ENCODE measurements at regions not wholly inside any gene's neighbourhood (a gene's known extent, or its start where the extent isn't known, plus 50 kb on each side); places are given as distances from the start of the nearest gene placed in this dataset.

DNA sequence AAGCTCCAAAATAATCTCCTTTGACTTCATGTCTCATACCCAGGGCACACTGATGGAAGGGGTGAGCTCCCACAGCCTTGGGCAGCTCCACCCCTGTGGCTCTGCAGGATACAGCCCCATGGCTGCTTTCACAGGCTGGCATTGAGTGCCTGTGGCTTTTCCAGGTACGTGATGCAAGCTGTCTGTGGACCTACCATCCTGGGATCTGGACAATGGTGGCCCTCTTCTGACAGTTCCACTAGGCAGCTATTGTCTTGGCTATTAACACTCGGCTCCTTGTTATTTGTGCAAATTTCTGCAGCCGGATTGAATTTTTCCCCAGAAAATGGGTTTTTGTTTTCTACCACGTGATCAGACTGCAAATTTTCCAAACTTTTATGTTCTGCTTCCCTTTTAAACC, 634.2 kb downstream of the TSN start:
- TF ChIP-seq, protein P1, sequence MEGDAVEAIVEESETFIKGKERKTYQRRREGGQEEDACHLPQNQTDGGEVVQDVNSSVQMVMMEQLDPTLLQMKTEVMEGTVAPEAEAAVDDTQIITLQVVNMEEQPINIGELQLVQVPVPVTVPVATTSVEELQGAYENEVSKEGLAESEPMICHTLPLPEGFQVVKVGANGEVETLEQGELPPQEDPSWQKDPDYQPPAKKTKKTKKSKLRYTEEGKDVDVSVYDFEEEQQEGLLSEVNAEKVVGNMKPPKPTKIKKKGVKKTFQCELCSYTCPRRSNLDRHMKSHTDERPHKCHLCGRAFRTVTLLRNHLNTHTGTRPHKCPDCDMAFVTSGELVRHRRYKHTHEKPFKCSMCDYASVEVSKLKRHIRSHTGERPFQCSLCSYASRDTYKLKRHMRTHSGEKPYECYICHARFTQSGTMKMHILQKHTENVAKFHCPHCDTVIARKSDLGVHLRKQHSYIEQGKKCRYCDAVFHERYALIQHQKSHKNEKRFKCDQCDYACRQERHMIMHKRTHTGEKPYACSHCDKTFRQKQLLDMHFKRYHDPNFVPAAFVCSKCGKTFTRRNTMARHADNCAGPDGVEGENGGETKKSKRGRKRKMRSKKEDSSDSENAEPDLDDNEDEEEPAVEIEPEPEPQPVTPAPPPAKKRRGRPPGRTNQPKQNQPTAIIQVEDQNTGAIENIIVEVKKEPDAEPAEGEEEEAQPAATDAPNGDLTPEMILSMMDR (IDR thresholded peaks at IDR 0.05; ENCODE audit: unreplicated experiment): no peak
- no peak overlapping the region for H3K27ac Mint-ChIP-seq
- H3K4me3 Mint-ChIP-seq (ENCODE audit: low read depth): no peak overlapping the region
- DNase-seq (ENCODE audit: low spot score, unreplicated experiment): no peak
- H3K27me3 Mint-ChIP-seq: no peaks in the 10 kb centered on the region
- no peaks in the 10 kb centered on the region for H3K4me1 Mint-ChIP-seq (ENCODE audit: low read depth)
- no peaks in the 10 kb centered on the region for H3K36me3 Mint-ChIP-seq (ENCODE audit: insufficient read depth)
- peaks cover 16% of the 10 kb centered on the region for H3K9me3 Mint-ChIP-seq (ENCODE audit: low read depth)

DNA sequence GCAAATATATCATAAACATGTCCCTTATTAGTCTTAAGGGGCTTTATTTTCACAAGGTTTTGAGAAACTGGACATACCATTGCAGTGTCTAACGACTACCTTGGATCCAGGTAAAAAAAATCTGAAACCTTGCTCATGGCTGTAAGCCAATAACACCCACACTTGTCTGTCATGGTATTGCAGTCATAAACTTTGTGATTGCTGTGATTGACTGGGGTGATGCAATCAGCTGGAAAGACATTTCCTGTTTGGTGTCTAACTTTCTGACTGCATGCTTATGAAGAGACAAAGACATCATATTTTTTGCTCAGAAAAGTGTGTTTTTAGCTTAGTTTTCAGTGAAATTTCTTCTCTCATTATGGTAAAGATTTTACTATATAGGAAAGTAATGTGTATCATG, 635.0 kb downstream of the TSN start:
- no peaks in the 10 kb centered on the region for H3K4me1 Mint-ChIP-seq (ENCODE audit: low read depth)
- DNase-seq (ENCODE audit: low spot score, unreplicated experiment): no peak
- no peak overlapping the region for H3K27ac Mint-ChIP-seq
- TF ChIP-seq, protein P1 (IDR thresholded peaks at IDR 0.05; ENCODE audit: unreplicated experiment): no peak
- no peak overlapping the region for H3K4me3 Mint-ChIP-seq (ENCODE audit: low read depth)
- H3K27me3 Mint-ChIP-seq: no peaks in the 10 kb centered on the region
- H3K9me3 Mint-ChIP-seq (ENCODE audit: low read depth): peaks cover 16% of the 10 kb centered on the region
- H3K36me3 Mint-ChIP-seq (ENCODE audit: insufficient read depth): no peaks in the 10 kb centered on the region

DNA sequence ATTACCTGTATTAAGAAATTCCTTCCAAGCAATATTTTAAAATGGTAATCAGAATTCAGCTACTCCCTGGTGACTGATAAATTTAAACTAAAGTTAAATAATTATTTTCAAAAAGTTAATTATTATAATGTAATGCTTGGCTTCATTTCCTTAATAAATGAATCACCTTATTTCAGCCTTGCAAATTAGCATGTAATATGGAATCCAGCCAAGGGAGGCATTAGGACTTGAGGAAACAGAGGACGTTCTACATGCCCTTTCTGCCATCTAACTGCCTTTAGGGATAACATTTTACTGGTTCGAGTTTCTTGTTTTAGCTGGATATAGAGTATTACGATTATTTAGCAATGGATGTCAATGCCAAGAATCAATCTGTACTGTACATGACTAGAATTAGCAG, 636.3 kb downstream of the TSN start:
- Mint-ChIP-seq H3K27ac (no peak overlapping the region), H3K4me3 (ENCODE audit: low read depth) (no peak overlapping the region), H3K36me3 (ENCODE audit: insufficient read depth) (no peaks in the 10 kb centered on the region), H3K9me3 (ENCODE audit: low read depth) (peaks cover 16% of the 10 kb centered on the region), H3K27me3 (no peaks in the 10 kb centered on the region), H3K4me1 (ENCODE audit: low read depth) (no peaks in the 10 kb centered on the region)
- TF ChIP-seq, protein P1 (IDR thresholded peaks at IDR 0.05; ENCODE audit: unreplicated experiment): no peak
- no peak for DNase-seq (ENCODE audit: low spot score, unreplicated experiment)

DNA sequence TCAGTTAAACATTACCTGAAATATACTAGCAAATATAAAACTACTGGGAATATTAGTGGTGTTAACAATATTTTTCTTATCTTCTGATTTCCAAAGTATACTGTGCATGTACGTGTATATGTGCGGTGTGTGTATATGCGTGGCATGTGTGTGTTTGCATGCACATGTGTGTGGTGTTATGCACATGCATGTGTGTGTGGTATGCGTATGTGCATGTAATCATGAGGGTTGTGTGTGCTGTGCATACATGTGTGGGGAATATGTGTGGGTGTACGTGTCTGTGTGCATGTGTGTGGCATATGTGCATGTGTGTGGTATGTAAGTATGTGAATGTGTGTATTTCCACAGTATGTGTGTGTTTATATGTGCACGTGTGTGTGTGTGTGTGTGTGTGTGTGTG, 640.2 kb downstream of the TSN start:
- TF ChIP-seq, protein P1 (IDR thresholded peaks at IDR 0.05; ENCODE audit: unreplicated experiment): no peak
- Mint-ChIP-seq H3K36me3 (ENCODE audit: insufficient read depth) (no peaks in the 10 kb centered on the region), H3K9me3 (ENCODE audit: low read depth) (peaks cover 7% of the 10 kb centered on the region), H3K27ac (no peak overlapping the region), H3K4me3 (ENCODE audit: low read depth) (no peak overlapping the region), H3K27me3 (no peaks in the 10 kb centered on the region), H3K4me1 (ENCODE audit: low read depth) (no peaks in the 10 kb centered on the region)
- no peak for DNase-seq (ENCODE audit: low spot score, unreplicated experiment)

DNA sequence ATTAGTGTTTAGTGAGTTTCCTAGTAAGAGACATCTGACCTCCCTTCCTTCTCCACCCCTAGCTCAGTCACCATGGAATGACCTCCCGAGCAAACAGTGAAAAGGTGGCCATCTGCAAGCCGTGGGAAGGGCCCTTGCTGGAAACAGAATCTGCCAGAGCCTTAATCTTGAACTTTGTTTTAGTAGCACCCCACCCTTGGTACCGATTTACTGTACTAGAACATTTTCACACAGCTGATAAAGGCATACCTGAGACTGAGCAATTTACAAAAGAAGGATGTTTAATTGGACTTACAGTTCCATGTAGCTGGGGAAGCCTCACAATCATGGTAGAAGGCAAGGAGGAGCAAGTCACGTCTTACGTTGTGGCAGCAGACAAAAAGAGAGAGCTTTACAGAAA, 655.8 kb downstream of the TSN start:
- no peak for DNase-seq (ENCODE audit: low spot score, unreplicated experiment)
- peaks cover 6% of the 10 kb centered on the region for H3K9me3 Mint-ChIP-seq (ENCODE audit: low read depth)
- H3K27ac Mint-ChIP-seq: no peak overlapping the region
- H3K4me3 Mint-ChIP-seq (ENCODE audit: low read depth): no peak overlapping the region
- TF ChIP-seq, protein P1 (IDR thresholded peaks at IDR 0.05; ENCODE audit: unreplicated experiment): no peak
- peaks cover 2% of the 10 kb centered on the region for H3K36me3 Mint-ChIP-seq (ENCODE audit: insufficient read depth)
- H3K27me3 Mint-ChIP-seq: no peaks in the 10 kb centered on the region
- peaks cover 2% of the 10 kb centered on the region for H3K4me1 Mint-ChIP-seq (ENCODE audit: low read depth)
